SH-SY5Y (cell line): ENCODE measurements at regions not wholly inside any gene's neighbourhood (a gene's known extent, or its start where the extent isn't known, plus 50 kb on each side); places are given as distances from the start of the nearest gene placed in this dataset.

Experiments used
- GATA2 ChIP-seq: IDR thresholded peaks from 2 replicates; pipeline ENCODE4 v1.6.1; 2011; ENCODE audit warnings: mild to moderate bottlenecking, low read depth, low read length
- GATA3 ChIP-seq: IDR thresholded peaks from 2 replicates; pipeline ENCODE4 v1.6.1; 2011; ENCODE audit warnings: low read depth, mild to moderate bottlenecking, low read length, moderate library complexity

- TF ChIP-seq GATA2 (no peak), GATA3 (no peak)
These were observed 248.7 kb upstream of the KIF2B start for GRCh38 chr17:53574038-53574437.
